ENCODE measurements at regions not wholly inside any gene's neighbourhood (a gene's known extent, or its start where the extent isn't known, plus 50 kb on each side); places are given as distances from the start of the nearest gene placed in this dataset.

GRCh38 chr3:67713764-67714469 lies 59.5 kb upstream of the SUCLG2 start:
- TF ChIP-seq BCL3 (IDR thresholded peaks at IDR 0.05) (no peak), CEBPB (IDR thresholded peaks at IDR 0.05) (no peak), JUNB (IDR thresholded peaks at IDR 0.05) (no peak), POLR2A (IDR thresholded peaks at IDR 0.05; ENCODE audit: low read length) (no peak), CTCF (IDR thresholded peaks at IDR 0.05) (no peak), MAX (IDR thresholded peaks at IDR 0.05) (no peak), EP300 (IDR thresholded peaks at IDR 0.05) (no peak), PHF8 (IDR thresholded peaks at IDR 0.05; ENCODE audit: borderline replicate concordance, low read depth) (no peak), USF2 (IDR thresholded peaks at IDR 0.05) (no peak), ELK1 (IDR thresholded peaks at IDR 0.05; ENCODE audit: low read depth, low read length) (no peak), EHMT2 (IDR thresholded peaks at IDR 0.05; ENCODE audit: low read depth) (no peak)

Data from A549 (cell line).